Nephron progenitor cell (in vitro differentiated cells): ENCODE measurements at regions not wholly inside any gene's neighbourhood (a gene's known extent, or its start where the extent isn't known, plus 50 kb on each side); places are given as distances from the start of the nearest gene placed in this dataset.
A peak's percentile ranks its signal among the peaks of the same experiment; 100 is the strongest.

Experiments used
- DNase-seq: peaks from one replicate; pipeline ENCODE4 v3.0.0; 2021
- H3K27ac Mint-ChIP-seq: 2 replicates; pipeline ENCODE4 v1.8.0; 2021; ENCODE audit warnings: mild to moderate bottlenecking, moderate library complexity, mixed read lengths
- H3K27me3 Mint-ChIP-seq: 2 replicates; pipeline ENCODE4 v1.8.0; 2021; ENCODE audit warnings: mild to moderate bottlenecking, low read depth, mixed read lengths; ENCODE audit not compliant: poor library complexity
- H3K36me3 Mint-ChIP-seq: 2 replicates; pipeline ENCODE4 v1.8.0; 2021; ENCODE audit warnings: low read depth, mixed read lengths
- H3K4me1 Mint-ChIP-seq: 2 replicates; pipeline ENCODE4 v1.8.0; 2021; ENCODE audit warnings: mixed read lengths
- H3K4me3 Mint-ChIP-seq: 2 replicates; pipeline ENCODE4 v1.8.0; 2021; ENCODE audit warnings: mild to moderate bottlenecking, moderate library complexity, mixed read lengths
- H3K9me3 Mint-ChIP-seq: 2 replicates; pipeline ENCODE4 v1.8.0; 2021; ENCODE audit warnings: mild to moderate bottlenecking, moderate library complexity, mixed read lengths
- CTCF ChIP-seq: fragments of 200-600 bp; sonication (generic); IDR thresholded peaks from 2 replicates; pipeline ENCODE4 v1.5.0; 2021; ENCODE audit warnings: antibody characterized with exemption

GRCh38 chr20:39458452-39458851 lies 496.3 kb downstream of the DHX35 start:
- no peaks in the 10 kb centered on the region for H3K36me3 Mint-ChIP-seq
- no peak overlapping the region for H3K4me3 Mint-ChIP-seq
- no peaks in the 10 kb centered on the region for H3K9me3 Mint-ChIP-seq
- H3K4me1 Mint-ChIP-seq, result peaks cover 48% of the 10 kb centered on the region
- H3K27ac Mint-ChIP-seq, result no peak overlapping the region
- DNase-seq, result no peak
- TF ChIP-seq CTCF, result no peak
- H3K27me3 Mint-ChIP-seq, result peaks cover 18% of the 10 kb centered on the region

GRCh38 chr20:39453890-39454289 lies 491.7 kb downstream of the DHX35 start:
- Mint-ChIP-seq H3K9me3 (no peaks in the 10 kb centered on the region), H3K36me3 (no peaks in the 10 kb centered on the region), H3K27ac (peak overlapping the region; percentile 0), H3K4me1 (peaks cover 60% of the 10 kb centered on the region), H3K4me3 (peak overlapping the region; percentile 0), H3K27me3 (peaks cover 7% of the 10 kb centered on the region)
- no peak for TF ChIP-seq CTCF
- peak; percentile 8 for DNase-seq

- no peak overlapping the region for H3K27ac Mint-ChIP-seq
- H3K36me3 Mint-ChIP-seq, result no peaks in the 10 kb centered on the region
- H3K4me1 Mint-ChIP-seq, result peaks cover 50% of the 10 kb centered on the region
- DNase-seq, result no peak
- H3K27me3 Mint-ChIP-seq, result no peaks in the 10 kb centered on the region
- H3K9me3 Mint-ChIP-seq, result no peaks in the 10 kb centered on the region
- H3K4me3 Mint-ChIP-seq, result no peak overlapping the region
- TF ChIP-seq CTCF, result no peak
Observed at GRCh38 chr20:39452583-39453340, 490.6 kb downstream of the DHX35 start.

GRCh38 chr20:39451386-39451785 lies 489.2 kb downstream of the DHX35 start:
- H3K9me3 Mint-ChIP-seq, result no peaks in the 10 kb centered on the region
- no peaks in the 10 kb centered on the region for H3K36me3 Mint-ChIP-seq
- no peak for DNase-seq
- no peak for TF ChIP-seq CTCF
- no peaks in the 10 kb centered on the region for H3K27me3 Mint-ChIP-seq
- H3K4me3 Mint-ChIP-seq, result no peak overlapping the region
- H3K27ac Mint-ChIP-seq, result no peak overlapping the region
- H3K4me1 Mint-ChIP-seq, result peaks cover 40% of the 10 kb centered on the region

GRCh38 chr20:39446397-39446796 lies 484.3 kb downstream of the DHX35 start:
- no peaks in the 10 kb centered on the region for H3K4me1 Mint-ChIP-seq
- H3K4me3 Mint-ChIP-seq, result no peak overlapping the region
- no peak for TF ChIP-seq CTCF
- H3K9me3 Mint-ChIP-seq, result no peaks in the 10 kb centered on the region
- peaks cover 8% of the 10 kb centered on the region for H3K27me3 Mint-ChIP-seq
- DNase-seq, result no peak
- no peak overlapping the region for H3K27ac Mint-ChIP-seq
- no peaks in the 10 kb centered on the region for H3K36me3 Mint-ChIP-seq

GRCh38 chr20:39445095-39445494 lies 483.0 kb downstream of the DHX35 start:
- H3K27ac Mint-ChIP-seq, result no peak overlapping the region
- no peak for TF ChIP-seq CTCF
- no peaks in the 10 kb centered on the region for H3K36me3 Mint-ChIP-seq
- peaks cover 8% of the 10 kb centered on the region for H3K27me3 Mint-ChIP-seq
- no peaks in the 10 kb centered on the region for H3K9me3 Mint-ChIP-seq
- no peaks in the 10 kb centered on the region for H3K4me1 Mint-ChIP-seq
- H3K4me3 Mint-ChIP-seq, result no peak overlapping the region
- DNase-seq, result no peak
